Tibial artery (tissue), 4 donors: ENCODE measurements at regions not wholly inside any gene's neighbourhood (a gene's known extent, or its start where the extent isn't known, plus 50 kb on each side); places are given as distances from the start of the nearest gene placed in this dataset.

Experiments
- DNase-seq, 2 donors: peaks; one replicate each; pipeline ENCODE4 v3.0.0-alpha.2; 2019
- H3K27ac ChIP-seq, 2 donors: fragments of 200-600 bp; sonication (generic) in 1 of 2; 1 replicate in 1 of 2; 2 replicates in 1 of 2; pipeline ENCODE4 v1.5.1; 2018 to 2019; ENCODE audit warnings: mild to moderate bottlenecking in 1 of 2
- H3K27me3 ChIP-seq, 2 donors: fragments of 200-600 bp; sonication (generic) in 1 of 2; one replicate each; pipeline versions ENCODE4 v1.5.1 to v1.6.0; 2016 to 2019
- H3K36me3 ChIP-seq, 3 donors: fragments of 200-600 bp; sonication (generic) in 2 of 3; one replicate each; pipeline ENCODE4 v1.5.1; 2016 to 2019; ENCODE audit warnings: mild to moderate bottlenecking in 2 of 3
- H3K4me1 ChIP-seq, 4 donors: fragments of 200-600 bp; sonication (generic) in 2 of 4; 1 replicate in 3 of 4; 2 replicates in 1 of 4; pipeline ENCODE4 v1.5.1; 2016 to 2019
- H3K4me3 ChIP-seq, 2 donors: fragments of 200-600 bp; sonication (generic) in 1 of 2; 1 replicate in 1 of 2; 2 replicates in 1 of 2; pipeline ENCODE4 v1.5.1; 2018 to 2019; ENCODE audit warnings: mild to moderate bottlenecking in 2 of 2
- H3K9me3 ChIP-seq, 3 donors: fragments of 200-600 bp; sonication (generic) in 1 of 3; one replicate each; pipeline ENCODE4 v1.5.1; 2016 to 2019
- CTCF ChIP-seq, 2 experiments: fragments of 200-600 bp in 1 of 2; fragments of 450-650 bp in 1 of 2; IDR thresholded peaks; one replicate each; pipeline ENCODE4 v1.5.1; 2017 to 2019; ENCODE audit warnings: antibody characterized with exemption in 2 of 2, mild to moderate bottlenecking in 1 of 2, moderate library complexity in 1 of 2
- intact Hi-C: fragments of 100-400 bp; cut with DNase I; formaldehyde crosslinking; loops from one replicate; pipeline ENCODE4 v1.15.0; 2023; ENCODE audit warnings: low total_unique reads

GRCh38 chr2:603869-604268 lies 73.3 kb downstream of the TMEM18 start:
- intact Hi-C loops, result no loop called here
- H3K36me3 ChIP-seq, result no peaks in the 10 kb centered on the region
- DNase-seq, result no peak
- H3K4me3 ChIP-seq, result no peak overlapping the region
- no peak for TF ChIP-seq CTCF (IDR thresholded peaks at IDR 0.05)
- peaks cover 0 to 4% of the 10 kb centered on the region in 2 donors for H3K27me3 ChIP-seq
- no peaks in the 10 kb centered on the region for H3K9me3 ChIP-seq
- H3K27ac ChIP-seq, result no peak overlapping the region
- no peaks in the 10 kb centered on the region for H3K4me1 ChIP-seq

- no peak overlapping the region for H3K27ac ChIP-seq
- intact Hi-C loops, result no loop called here
Observed at GRCh38 chr2:603427-603826, 73.8 kb downstream of the TMEM18 start.

DNA sequence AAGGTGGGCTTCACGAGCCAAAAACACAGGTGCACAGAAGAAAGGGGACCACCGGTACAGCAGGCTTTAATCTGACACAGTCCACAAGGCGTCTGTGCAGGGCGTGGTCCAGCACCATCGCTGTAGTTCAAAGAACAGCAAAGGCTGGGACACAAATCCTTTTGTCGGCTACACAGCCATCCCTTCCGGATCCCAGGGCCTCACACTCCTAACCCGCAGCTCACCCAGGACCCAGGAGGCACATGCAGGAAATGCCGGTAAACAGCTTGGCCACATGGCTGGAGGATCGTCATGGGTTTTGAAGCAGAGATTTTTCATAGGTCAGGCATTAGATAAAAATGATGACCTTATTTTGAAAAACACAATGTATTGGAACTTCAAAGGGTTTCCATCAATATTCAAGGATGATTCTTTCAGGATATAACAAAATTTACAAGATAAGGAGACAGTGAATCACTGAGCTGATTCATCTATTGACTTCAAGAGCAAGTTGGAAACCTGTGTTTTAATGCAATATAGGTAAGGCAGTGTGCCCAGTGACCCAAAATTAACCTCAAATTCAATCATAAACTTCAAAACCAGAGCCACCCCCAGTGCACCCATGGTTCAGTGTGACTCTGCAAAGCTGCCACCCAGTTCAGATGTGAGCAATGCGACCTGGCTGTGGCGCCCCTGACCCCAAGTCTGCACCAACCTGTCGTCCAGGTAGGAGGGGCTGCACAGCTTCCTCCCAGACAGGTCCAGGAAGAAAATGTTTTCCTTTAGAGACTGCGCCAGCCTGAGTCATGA lies 74.4 kb downstream of the TMEM18 start:
- Histone ChIP-seq H3K9me3 (no peaks in the 10 kb centered on the region), H3K36me3 (no peaks in the 10 kb centered on the region), H3K27ac (no peak overlapping the region), H3K4me3 (no peak overlapping the region), H3K27me3 (no peaks in the 10 kb centered on the region), H3K4me1 (no peaks in the 10 kb centered on the region)
- intact Hi-C loops, result no loop called here
- no peak for TF ChIP-seq CTCF (IDR thresholded peaks at IDR 0.05)
- DNase-seq, result no peak

More at GRCh38 chr2:603427-603826, 73.8 kb downstream of the TMEM18 start:
- DNase-seq, result no peak
- H3K36me3 ChIP-seq, result no peaks in the 10 kb centered on the region
- H3K27me3 ChIP-seq, result peaks cover 0 to 2% of the 10 kb centered on the region in 2 donors
- H3K9me3 ChIP-seq, result no peaks in the 10 kb centered on the region
- no peak overlapping the region for H3K4me3 ChIP-seq
- H3K4me1 ChIP-seq, result no peaks in the 10 kb centered on the region
- TF ChIP-seq CTCF (IDR thresholded peaks at IDR 0.05), result no peak

GRCh38 chr2:601806-602455 lies 75.3 kb downstream of the TMEM18 start:
- TF ChIP-seq CTCF (IDR thresholded peaks at IDR 0.05), result no peak
- Histone ChIP-seq H3K4me3 (no peak overlapping the region), H3K27ac (no peak overlapping the region), H3K4me1 (no peaks in the 10 kb centered on the region), H3K36me3 (no peaks in the 10 kb centered on the region), H3K27me3 (no peaks in the 10 kb centered on the region), H3K9me3 (no peaks in the 10 kb centered on the region)
- DNase-seq, result no peak
- intact Hi-C loops, result no loop called here

GRCh38 chr2:601387-601698 lies 75.9 kb downstream of the TMEM18 start:
- intact Hi-C loops, result no loop called here
- TF ChIP-seq CTCF (IDR thresholded peaks at IDR 0.05), result no peak
- Histone ChIP-seq H3K27ac (no peak overlapping the region), H3K9me3 (no peaks in the 10 kb centered on the region), H3K4me1 (no peaks in the 10 kb centered on the region), H3K27me3 (no peaks in the 10 kb centered on the region), H3K4me3 (no peak overlapping the region), H3K36me3 (no peaks in the 10 kb centered on the region)
- DNase-seq, result no peak
